H9 (cell line): ENCODE measurements at regions not wholly inside any gene's neighbourhood (a gene's known extent, or its start where the extent isn't known, plus 50 kb on each side); places are given as distances from the start of the nearest gene placed in this dataset.

Source experiments
- DNase-seq: peaks from one replicate; pipeline ENCODE4 v3.0.0-alpha.2; 2017
- H2AFZ ChIP-seq: one replicate; pipeline ENCODE4 v1.6.1; 2013; ENCODE audit warnings: mild to moderate bottlenecking, low read length, control low read depth, moderate library complexity
- H2AK5ac ChIP-seq: 2 replicates; pipeline ENCODE4 v1.6.1; 2013; ENCODE audit warnings: low read length, control low read depth, mixed read lengths; ENCODE audit not compliant: insufficient read length
- H2BK120ac ChIP-seq: one replicate; pipeline ENCODE4 v1.6.1; 2013; ENCODE audit warnings: low read depth, mild to moderate bottlenecking, low read length, control low read depth, inconsistent platforms; ENCODE audit not compliant: poor library complexity, severe bottlenecking
- H2BK12ac ChIP-seq: 2 replicates; pipeline ENCODE4 v1.6.1; 2013; ENCODE audit warnings: low read length, control low read depth, mixed read lengths, low read depth; ENCODE audit not compliant: insufficient read length
- H2BK15ac ChIP-seq: 2 replicates; pipeline ENCODE4 v1.6.1; 2013; ENCODE audit warnings: low read depth, low read length, control low read depth
- H2BK20ac ChIP-seq: one replicate; pipeline ENCODE4 v1.6.1; 2013; ENCODE audit warnings: low read depth, mild to moderate bottlenecking, low read length, control low read depth, inconsistent platforms; ENCODE audit not compliant: poor library complexity, severe bottlenecking
- H2BK5ac ChIP-seq: 2 replicates; pipeline ENCODE4 v1.6.1; 2013; ENCODE audit warnings: low read length, control low read depth, mixed read lengths; ENCODE audit not compliant: insufficient read length
- H3K14ac ChIP-seq: 2 replicates; pipeline ENCODE4 v1.6.1; 2013; ENCODE audit warnings: low read length, control low read depth; ENCODE audit not compliant: insufficient read depth
- H3K18ac ChIP-seq: 2 replicates; pipeline ENCODE4 v1.6.1; 2013; ENCODE audit warnings: low read depth, mild to moderate bottlenecking, mixed read lengths, low read length, control low read depth; ENCODE audit not compliant: insufficient read length
- H3K23ac ChIP-seq: 2 replicates; pipeline ENCODE4 v1.6.1; 2013; ENCODE audit warnings: low read length, control low read depth, mixed read lengths, low read depth; ENCODE audit not compliant: insufficient read length
- H3K23me2 ChIP-seq: 2 replicates; pipeline ENCODE4 v1.6.1; 2013; ENCODE audit warnings: low read depth, mild to moderate bottlenecking, mixed read lengths, low read length, control low read depth; ENCODE audit not compliant: insufficient read length, poor library complexity, severe bottlenecking
- H3K27ac ChIP-seq: 2 replicates; pipeline ENCODE4 v1.5.1; 2013; ENCODE audit warnings: low read length, control low read depth, mixed read lengths, low read depth; ENCODE audit not compliant: insufficient read length
- H3K27me3 ChIP-seq: 2 replicates; pipeline ENCODE4 v1.6.1; 2013; ENCODE audit warnings: low read length, control low read depth, inconsistent platforms; ENCODE audit not compliant: insufficient read depth
- H3K4ac ChIP-seq: 2 replicates; pipeline ENCODE4 v1.6.1; 2013; ENCODE audit warnings: low read depth, mild to moderate bottlenecking, control low read depth, inconsistent platforms, low read length, moderate library complexity
- H3K4me1 ChIP-seq: 2 replicates; pipeline ENCODE4 v1.6.1; 2013; ENCODE audit warnings: low read length, control low read depth, inconsistent platforms; ENCODE audit not compliant: insufficient read depth
- H3K4me2 ChIP-seq: 2 replicates; pipeline ENCODE4 v1.6.1; 2013; ENCODE audit warnings: low read length, control low read depth, mixed read lengths; ENCODE audit not compliant: insufficient read length, insufficient read depth
- H3K56ac ChIP-seq: 2 replicates; pipeline ENCODE4 v1.6.1; 2013; ENCODE audit warnings: low read depth, mild to moderate bottlenecking, mixed read lengths, low read length, control low read depth; ENCODE audit not compliant: insufficient read length
- H3K79me1 ChIP-seq: 2 replicates; pipeline ENCODE4 v1.6.1; 2013; ENCODE audit warnings: low read depth, mild to moderate bottlenecking, moderate library complexity, low read length, control low read depth, inconsistent platforms; ENCODE audit not compliant: insufficient read depth, poor library complexity, severe bottlenecking
- H3K79me2 ChIP-seq: 2 replicates; pipeline ENCODE4 v1.6.1; 2013; ENCODE audit warnings: low read length, control low read depth, inconsistent platforms; ENCODE audit not compliant: insufficient read depth
- H3K9ac ChIP-seq: 2 replicates; pipeline ENCODE4 v1.6.1; 2013; ENCODE audit warnings: low read length, control low read depth, mixed read lengths; ENCODE audit not compliant: insufficient read length; ENCODE audit errors: extremely low read depth
- H3K9me3 ChIP-seq: one replicate; pipeline ENCODE4 v1.6.1; 2013; ENCODE audit warnings: low read depth, low read length, inconsistent platforms; ENCODE audit not compliant: control insufficient read depth
- H3T11ph ChIP-seq: one replicate; pipeline ENCODE4 v1.6.1; 2013; ENCODE audit warnings: mild to moderate bottlenecking, low read length, control low read depth, inconsistent platforms
- H4K20me1 ChIP-seq: one replicate; pipeline ENCODE4 v1.6.1; 2013; ENCODE audit not compliant: control insufficient read depth, insufficient read length, insufficient read depth
- H4K5ac ChIP-seq: 2 replicates; pipeline ENCODE4 v1.6.1; 2013; ENCODE audit warnings: low read depth, mild to moderate bottlenecking, mixed read lengths, low read length, control low read depth; ENCODE audit not compliant: insufficient read length
- H4K8ac ChIP-seq: replicated peaks from 2 replicates; pipeline ENCODE4 v1.6.1; 2013; ENCODE audit warnings: low read length, control low read depth, mixed read lengths, low read depth; ENCODE audit not compliant: insufficient read length
- H4K91ac ChIP-seq: 2 replicates; pipeline ENCODE4 v1.6.1; 2013; ENCODE audit warnings: low read depth, mild to moderate bottlenecking, moderate library complexity, mixed read lengths, low read length, control low read depth; ENCODE audit not compliant: insufficient read length
- H3K27ac Mint-ChIP-seq, 3 experiments: 2 replicates in 2 of 3; 3 replicates in 1 of 3; pipeline ENCODE4 v1.8.0; 2020 to 2021; ENCODE audit warnings: mixed read lengths in 3 of 3, mild to moderate bottlenecking in 1 of 3, moderate library complexity in 1 of 3
- H3K27me3 Mint-ChIP-seq: 2 replicates; pipeline ENCODE4 v1.8.0; 2021; ENCODE audit warnings: low read depth, mild to moderate bottlenecking, moderate library complexity, mixed read lengths
- H3K36me3 Mint-ChIP-seq, 3 experiments: 2 replicates in 2 of 3; 3 replicates in 1 of 3; pipeline ENCODE4 v1.8.0; 2020 to 2021; ENCODE audit warnings: low read depth in 3 of 3, mixed read lengths in 3 of 3; ENCODE audit not compliant: insufficient read depth in 1 of 3
- H3K4me1 Mint-ChIP-seq, 2 experiments: 2 replicates each; pipeline ENCODE4 v1.8.0; 2020; ENCODE audit warnings: mixed read lengths in 2 of 2
- H3K4me3 Mint-ChIP-seq, 2 experiments: 2 replicates in 1 of 2; 3 replicates in 1 of 2; pipeline ENCODE4 v1.8.0; 2020 to 2021; ENCODE audit warnings: mild to moderate bottlenecking in 2 of 2, mixed read lengths in 2 of 2, moderate library complexity in 1 of 2
- H3K9me3 Mint-ChIP-seq, 2 experiments: 2 replicates in 1 of 2; 3 replicates in 1 of 2; pipeline ENCODE4 v1.8.0; 2020; ENCODE audit warnings: mild to moderate bottlenecking in 2 of 2, mixed read lengths in 2 of 2, moderate library complexity in 1 of 2
- CTCF ChIP-seq: fragments of 200-600 bp; sonication (generic); conservative IDR thresholded peaks from 3 replicates; pipeline ENCODE4 v1.8.0; 2021; ENCODE audit warnings: antibody characterized with exemption, mild to moderate bottlenecking
- WGBS: extraction: QIAGEN DNeasy Blood & Tissue Kit; methylation state at CpG from one replicate; pipeline ENCODE4 v1.1.7; 2013; ENCODE audit warnings: missing lambda C conversion rate, low lambda C conversion rate, mixed read lengths; ENCODE audit not compliant: insufficient read length; ENCODE audit errors: extremely low coverage; 5-methylcytosine and 5-hydroxymethylcytosine counted together

GRCh38 chr13:90918536-90918935, 429.0 kb upstream of the MIR17HG start:
- Histone ChIP-seq H3K14ac (no peak overlapping the region), H3K23ac (no peak overlapping the region), H3K9ac (no peak overlapping the region), H3K27ac (no peak overlapping the region), H2BK12ac (no peak overlapping the region), H2BK15ac (no peak overlapping the region), H2BK5ac (no peak overlapping the region), H3K56ac (no peak overlapping the region), H3T11ph (no peak overlapping the region), H4K20me1 (no peaks in the 10 kb centered on the region), H3K18ac (no peak overlapping the region), H3K4me2 (no peak overlapping the region), H3K9me3 (no peaks in the 10 kb centered on the region), H2AK5ac (no peak overlapping the region), H2BK20ac (no peak overlapping the region), H4K91ac (no peak overlapping the region), H3K27me3 (no peaks in the 10 kb centered on the region), H4K5ac (no peak overlapping the region), H3K79me1 (no peaks in the 10 kb centered on the region), H3K4ac (no peak overlapping the region), H3K23me2 (no peaks in the 10 kb centered on the region), H4K8ac (no peak overlapping the region), H3K4me1 (no peaks in the 10 kb centered on the region), H2AFZ (no peak overlapping the region), H2BK120ac (no peak overlapping the region), H3K79me2 (no peaks in the 10 kb centered on the region)
- no peak for DNase-seq
- Mint-ChIP-seq H3K27me3 (no peaks in the 10 kb centered on the region), H3K4me3 (no peak overlapping the region), H3K27ac (no peak overlapping the region), H3K4me1 (peaks cover 3 to 11% of the 10 kb centered on the region in 2 experiments; a peak in 2 of 4 replicates), H3K36me3 (no peaks in the 10 kb centered on the region; a peak in 1 of 7 replicates), H3K9me3 (peaks cover 0 to 4% of the 10 kb centered on the region in 2 experiments; a peak in 2 of 5 replicates)
- WGBS, result no CpG with 5 or more reads among the region's 2 CpGs
- TF ChIP-seq CTCF, result no peak
